ENCODE measurements at regions not wholly inside any gene's neighbourhood (a gene's known extent, or its start where the extent isn't known, plus 50 kb on each side); places are given as distances from the start of the nearest gene placed in this dataset.

DNA sequence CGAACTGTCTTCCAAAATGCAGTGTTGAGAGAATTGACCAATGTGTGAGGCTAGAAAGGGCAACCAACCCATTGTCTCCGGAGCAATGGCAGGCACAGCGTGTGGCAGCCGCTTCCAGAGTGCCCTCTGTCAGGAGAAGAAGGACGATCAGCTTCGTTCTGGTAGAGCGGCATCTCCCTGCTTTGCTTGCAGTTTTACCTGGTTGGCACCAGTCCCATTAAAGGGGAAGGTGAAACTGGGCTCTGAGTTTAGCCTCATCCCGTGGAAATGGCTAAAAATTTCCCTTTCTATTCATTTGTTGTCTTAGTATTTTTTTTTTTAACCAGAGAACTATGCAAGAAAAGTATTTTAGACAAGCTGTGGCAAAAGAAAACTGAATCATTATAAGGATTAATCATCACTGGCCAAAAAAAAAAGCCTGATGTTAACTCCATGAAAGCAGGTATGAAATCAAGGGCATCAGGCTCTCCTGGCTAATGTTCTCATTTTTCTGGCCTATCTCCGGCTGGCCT is 81.5 kb upstream of the SLC7A1 start:
- TF ChIP-seq, protein P1, sequence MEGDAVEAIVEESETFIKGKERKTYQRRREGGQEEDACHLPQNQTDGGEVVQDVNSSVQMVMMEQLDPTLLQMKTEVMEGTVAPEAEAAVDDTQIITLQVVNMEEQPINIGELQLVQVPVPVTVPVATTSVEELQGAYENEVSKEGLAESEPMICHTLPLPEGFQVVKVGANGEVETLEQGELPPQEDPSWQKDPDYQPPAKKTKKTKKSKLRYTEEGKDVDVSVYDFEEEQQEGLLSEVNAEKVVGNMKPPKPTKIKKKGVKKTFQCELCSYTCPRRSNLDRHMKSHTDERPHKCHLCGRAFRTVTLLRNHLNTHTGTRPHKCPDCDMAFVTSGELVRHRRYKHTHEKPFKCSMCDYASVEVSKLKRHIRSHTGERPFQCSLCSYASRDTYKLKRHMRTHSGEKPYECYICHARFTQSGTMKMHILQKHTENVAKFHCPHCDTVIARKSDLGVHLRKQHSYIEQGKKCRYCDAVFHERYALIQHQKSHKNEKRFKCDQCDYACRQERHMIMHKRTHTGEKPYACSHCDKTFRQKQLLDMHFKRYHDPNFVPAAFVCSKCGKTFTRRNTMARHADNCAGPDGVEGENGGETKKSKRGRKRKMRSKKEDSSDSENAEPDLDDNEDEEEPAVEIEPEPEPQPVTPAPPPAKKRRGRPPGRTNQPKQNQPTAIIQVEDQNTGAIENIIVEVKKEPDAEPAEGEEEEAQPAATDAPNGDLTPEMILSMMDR (conservative IDR thresholded peaks at IDR 0.05 in 1 of 2, IDR thresholded peaks at IDR 0.05 in 1 of 2; ENCODE audit: low read depth in 1 of 2, low read length in 2 of 2), result no peak
- TF ChIP-seq EZH2 (IDR thresholded peaks at IDR 0.05; ENCODE audit: low read length, missing control alignments), result no peak
